Forelimb muscle (tissue), 1 donor: ENCODE measurements at regions not wholly inside any gene's neighbourhood (a gene's known extent, or its start where the extent isn't known, plus 50 kb on each side); places are given as distances from the start of the nearest gene placed in this dataset.
A peak's percentile ranks its signal among the peaks of the same experiment; 100 is the strongest.

Source experiments
- DNase-seq: peaks from one replicate; pipeline ENCODE4 v3.0.0-alpha.2; 2013; ENCODE audit warnings: low read depth

GRCh38 chr17:31715446-31715845, 143.6 kb downstream of the COPRS start:
- DNase-seq, result no peak

- no peak for DNase-seq
Observed at GRCh38 chr17:31704483-31704882, 154.6 kb downstream of the COPRS start.

GRCh38 chr17:31702041-31702440, 157.0 kb downstream of the COPRS start:
- DNase-seq, result no peak

GRCh38 chr17:31700973-31701372, 158.1 kb downstream of the COPRS start:
- DNase-seq, result no peak

GRCh38 chr17:31699886-31700285, 159.2 kb downstream of the COPRS start:
- DNase-seq, result no peak

- no peak for DNase-seq
Observed at GRCh38 chr17:31699281-31699680, 159.8 kb downstream of the COPRS start.

GRCh38 chr17:31698751-31699150, 160.3 kb downstream of the COPRS start:
- no peak for DNase-seq

- DNase-seq, result no peak
Observed at GRCh38 chr17:31697838-31698237, 161.2 kb downstream of the COPRS start.

GRCh38 chr17:31696703-31697325, 162.2 kb downstream of the COPRS start:
- no peak for DNase-seq

- DNase-seq, result peak; percentile 43
Observed at GRCh38 chr17:31696184-31696602, 162.9 kb downstream of the COPRS start.

GRCh38 chr17:31695456-31696090, 163.5 kb downstream of the COPRS start:
- no peak for DNase-seq

- no peak for DNase-seq
Observed at GRCh38 chr17:31693433-31694220, 165.4 kb downstream of the COPRS start.

- no peak for DNase-seq
Observed at GRCh38 chr17:31692632-31693031, 166.4 kb downstream of the COPRS start.

- DNase-seq, result no peak
Observed at GRCh38 chr17:31692027-31692426, 167.0 kb downstream of the COPRS start.

GRCh38 chr17:31691251-31691905, 167.7 kb downstream of the COPRS start:
- DNase-seq, result no peak

GRCh38 chr17:31690151-31690551, 168.9 kb downstream of the COPRS start:
- no peak for DNase-seq

GRCh38 chr17:31688701-31689100, 170.3 kb downstream of the COPRS start:
- DNase-seq, result no peak

GRCh38 chr17:31687505-31688126, 171.4 kb downstream of the COPRS start:
- no peak for DNase-seq

GRCh38 chr17:31686495-31686894, 172.5 kb downstream of the COPRS start:
- no peak for DNase-seq

- DNase-seq, result no peak
Observed at GRCh38 chr17:31684901-31685300, 174.1 kb downstream of the COPRS start.

GRCh38 chr17:31680126-31680525, 178.9 kb downstream of the COPRS start:
- DNase-seq, result no peak

GRCh38 chr17:31679667-31680066, 179.4 kb downstream of the COPRS start:
- no peak for DNase-seq
